HG03521 (cell line): ENCODE measurements at regions not wholly inside any gene's neighbourhood (a gene's known extent, or its start where the extent isn't known, plus 50 kb on each side); places are given as distances from the start of the nearest gene placed in this dataset.
A peak's percentile ranks its signal among the peaks of the same experiment; 100 is the strongest.

Experiments used
- ATAC-seq: cut with Tn5 transposase; IDR thresholded peaks from one replicate; pipeline ENCODE4 v1.9.1; 2021; ENCODE audit warnings: mild to moderate bottlenecking, moderate library complexity; ENCODE audit not compliant: unreplicated experiment

DNA sequence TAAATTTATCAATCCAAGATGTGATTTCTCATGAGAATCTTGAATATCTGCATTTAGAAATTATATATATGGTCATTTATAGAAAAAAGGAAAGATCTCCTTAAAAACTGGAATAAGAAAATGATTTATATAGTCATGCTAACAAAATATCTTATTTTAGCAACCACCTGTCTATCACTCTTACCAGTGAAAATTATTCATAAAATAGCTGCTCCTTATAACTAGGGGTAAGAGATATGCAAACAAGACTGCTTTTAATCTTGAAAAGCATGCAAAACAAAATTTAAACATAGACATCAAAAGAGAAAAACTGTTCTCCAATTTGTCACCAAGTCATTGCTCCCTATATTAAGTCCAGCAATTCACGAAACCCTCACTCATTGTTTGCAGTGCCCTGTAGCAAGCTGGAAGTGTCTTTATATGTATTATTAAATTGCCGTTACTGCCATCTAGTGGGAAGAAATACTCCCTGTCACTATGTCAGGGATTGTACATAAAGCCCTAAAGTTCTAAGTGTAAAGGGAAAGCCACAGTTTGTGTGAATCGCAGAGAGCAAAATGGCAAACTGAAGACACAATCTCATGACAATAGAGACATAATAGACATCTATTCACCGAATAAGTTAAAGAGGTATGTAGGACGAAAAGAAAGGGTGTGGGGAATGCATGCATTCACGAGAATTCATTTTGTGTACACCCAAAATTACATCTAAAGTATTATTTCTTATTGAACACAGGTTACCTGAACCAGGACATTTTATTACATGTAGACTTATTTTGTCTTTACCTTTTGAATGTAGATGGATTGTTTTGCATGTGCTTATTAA, 600.5 kb downstream of the USP25 start:
- ATAC-seq, result peak; percentile 81

DNA sequence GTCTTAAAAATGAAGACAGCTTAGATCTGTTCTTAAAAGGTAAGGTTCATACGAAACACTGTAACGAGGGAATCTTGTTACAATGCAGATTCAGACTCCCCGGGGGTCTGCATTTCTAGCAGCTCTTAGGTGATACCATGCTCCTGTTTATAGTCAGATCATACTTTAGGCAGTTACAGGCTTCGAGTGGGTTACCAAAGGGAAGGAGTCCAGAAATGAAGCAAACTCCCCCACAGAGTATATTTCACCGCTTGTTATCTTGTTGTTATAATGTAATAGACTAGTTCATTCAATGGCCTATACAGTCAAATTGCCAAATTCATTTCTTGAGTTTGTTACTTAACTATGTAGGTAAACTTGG, 601.1 kb downstream of the USP25 start:
- no peak for ATAC-seq

DNA sequence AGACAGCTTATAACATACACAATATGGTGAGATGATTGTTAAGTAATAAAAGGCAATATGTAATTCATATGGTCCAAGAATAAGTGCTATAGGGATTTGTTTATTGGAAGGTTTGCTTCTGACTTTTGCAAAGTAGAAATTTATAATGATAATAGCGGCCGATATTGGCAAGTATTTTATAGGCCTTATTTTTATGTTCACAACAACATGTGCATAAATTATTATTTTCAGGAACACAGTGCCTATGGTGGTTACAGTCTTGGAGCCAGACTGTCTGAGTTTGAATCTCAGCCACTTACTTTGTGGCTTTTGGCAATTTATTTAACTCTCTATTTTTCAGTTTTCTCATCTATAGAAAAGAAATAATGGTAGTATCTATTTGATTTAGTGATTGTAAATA, 607.5 kb downstream of the USP25 start:
- ATAC-seq, result no peak

DNA sequence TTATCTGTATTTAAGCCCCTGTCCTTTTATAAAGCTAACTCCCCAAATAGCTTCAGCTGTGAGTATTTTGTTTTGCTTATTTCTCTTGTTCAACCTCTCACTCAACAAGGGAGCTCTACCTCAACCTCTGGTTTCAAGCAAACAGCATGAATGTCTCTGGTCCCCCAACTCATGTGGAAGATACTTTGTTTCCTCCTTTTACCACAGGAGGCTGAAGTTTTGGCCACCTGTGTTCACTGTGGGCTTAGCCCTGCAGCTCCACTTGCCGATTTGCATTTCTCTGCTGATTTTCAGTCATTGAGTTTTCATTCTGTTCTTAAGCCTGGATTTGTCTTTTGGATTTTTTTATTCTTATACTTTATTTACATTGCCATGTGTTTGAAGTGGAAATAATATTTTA, 613.1 kb downstream of the USP25 start:
- no peak for ATAC-seq

DNA sequence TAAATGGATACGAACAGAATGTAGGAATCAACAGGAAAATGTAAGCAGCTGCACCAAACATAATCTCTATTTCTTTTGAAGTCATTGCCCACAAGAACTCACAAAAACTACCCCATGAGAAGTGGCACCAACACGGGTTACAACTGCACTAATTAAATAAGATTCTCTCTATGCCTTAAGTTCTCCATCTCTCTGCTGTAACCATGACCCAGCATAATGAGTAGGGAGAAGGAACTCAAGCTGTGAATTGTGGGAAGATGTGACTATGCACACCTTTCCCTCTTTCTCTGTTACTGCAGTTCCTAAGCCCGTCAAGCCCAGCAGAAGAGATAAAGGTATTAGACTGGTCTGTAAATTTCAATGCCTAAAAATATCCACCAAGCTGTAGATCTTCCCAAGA, 614.0 kb downstream of the USP25 start:
- no peak for ATAC-seq

DNA sequence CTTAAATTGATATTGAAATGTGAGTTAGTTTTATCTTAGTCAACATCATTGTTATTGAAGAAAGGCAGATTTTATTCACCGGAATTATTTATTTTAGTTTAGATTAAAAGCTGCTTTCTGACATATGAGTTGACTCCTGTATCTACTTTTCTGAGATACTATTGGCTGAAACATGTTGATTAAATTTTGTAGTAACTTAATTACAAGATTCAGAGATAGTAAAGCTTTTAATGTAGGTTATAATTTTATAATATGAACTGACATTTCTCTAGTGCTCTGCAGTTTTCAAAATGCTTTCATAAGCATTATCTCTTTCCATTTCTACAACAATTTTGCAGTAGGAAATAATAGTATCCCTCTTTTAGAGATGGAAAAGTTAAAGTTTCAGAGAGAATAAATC, 616.0 kb downstream of the USP25 start:
- no peak for ATAC-seq

DNA sequence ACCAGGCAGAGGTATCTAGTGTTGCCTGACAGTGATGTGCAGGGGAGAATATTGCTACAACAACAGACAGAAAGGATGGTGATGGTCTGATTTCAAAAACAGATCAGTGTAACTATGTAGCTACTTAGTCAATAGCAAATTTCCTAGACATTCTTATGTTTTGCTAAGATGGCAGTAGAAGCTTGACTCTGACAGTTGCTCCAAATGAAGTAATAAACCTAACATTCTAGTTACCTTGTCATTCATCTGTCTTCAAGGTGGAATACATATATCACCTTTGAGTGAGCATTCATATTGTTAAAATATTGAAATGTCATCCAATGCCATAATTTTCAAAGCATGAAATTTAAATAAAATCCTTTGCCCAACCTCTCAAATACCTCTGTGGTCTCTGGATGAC, 617.4 kb downstream of the USP25 start:
- ATAC-seq, result no peak

DNA sequence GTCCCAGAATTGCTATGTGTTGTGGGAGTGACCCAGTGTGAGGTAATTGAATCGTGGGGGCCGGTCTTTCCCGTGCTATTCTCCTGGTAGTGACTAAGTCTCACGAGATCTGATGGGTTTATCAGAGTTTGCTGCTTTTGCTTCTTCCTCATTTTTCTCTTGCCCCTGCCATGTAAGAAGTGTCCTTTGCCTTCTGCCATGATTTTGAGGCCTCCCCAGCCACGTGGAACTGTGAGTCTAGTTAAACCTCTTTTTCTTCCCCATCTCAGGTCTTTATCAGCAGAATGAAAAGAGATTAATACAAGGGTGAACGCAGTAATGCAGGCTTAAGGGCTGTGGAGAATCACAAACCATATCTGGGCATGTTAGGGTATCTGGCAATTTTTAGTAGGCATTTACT, 624.0 kb downstream of the USP25 start:
- ATAC-seq, result no peak

DNA sequence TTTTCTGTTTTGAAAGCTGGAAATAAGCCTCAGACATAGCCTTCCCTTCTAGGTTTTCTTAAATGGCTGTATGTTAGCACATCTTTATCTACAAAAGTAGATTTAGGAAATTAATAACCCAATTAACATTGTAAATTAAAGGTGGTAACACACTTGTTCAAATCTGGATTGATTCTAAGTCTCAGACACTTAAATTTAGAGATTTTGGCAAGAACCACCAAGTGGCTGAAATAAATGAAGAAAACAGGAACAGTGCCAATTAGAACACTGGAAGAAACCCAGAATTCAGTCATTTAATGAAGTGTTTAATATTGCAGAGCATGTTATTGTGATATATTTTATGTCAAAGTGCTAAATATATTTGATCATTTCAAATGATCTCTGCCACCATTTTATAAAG, 628.2 kb downstream of the USP25 start:
- ATAC-seq, result no peak

DNA sequence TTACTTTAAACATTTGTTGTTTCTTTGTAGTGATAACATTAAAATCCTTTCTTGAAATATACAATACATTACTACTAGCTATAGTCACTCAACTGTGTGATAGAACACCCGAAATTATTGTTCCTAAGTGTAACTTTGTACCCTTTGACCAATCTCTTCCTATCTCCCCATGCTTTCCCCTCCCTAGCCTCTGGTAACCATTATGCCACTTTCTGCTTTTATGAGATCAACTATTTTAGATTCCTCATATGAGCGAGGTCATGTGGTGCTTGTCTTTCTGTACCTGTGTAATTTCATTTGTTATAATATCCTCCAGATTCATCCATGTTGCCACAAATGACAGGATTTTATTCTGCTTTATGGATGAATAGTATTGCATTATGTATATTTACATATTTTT, 629.0 kb downstream of the USP25 start:
- ATAC-seq, result no peak

DNA sequence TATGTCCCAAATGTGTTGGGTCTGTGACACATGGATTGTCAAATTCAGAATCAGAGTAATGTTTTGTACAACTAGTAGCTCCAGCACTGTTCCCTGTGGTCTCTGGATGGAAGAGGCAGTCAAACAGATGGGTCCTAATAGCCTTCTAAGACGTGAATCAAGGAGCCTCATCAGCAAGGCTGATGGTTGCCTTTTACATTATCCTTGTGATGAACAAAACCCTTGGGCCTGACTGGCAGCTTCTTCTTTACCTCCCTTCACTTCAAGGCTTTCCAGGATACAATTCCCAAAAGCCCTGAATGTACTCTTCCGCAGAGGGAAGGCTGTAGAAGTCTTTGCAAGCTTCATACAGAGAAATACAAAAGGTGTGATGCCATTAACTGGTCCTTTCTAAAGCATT, 633.3 kb downstream of the USP25 start:
- ATAC-seq, result no peak

DNA sequence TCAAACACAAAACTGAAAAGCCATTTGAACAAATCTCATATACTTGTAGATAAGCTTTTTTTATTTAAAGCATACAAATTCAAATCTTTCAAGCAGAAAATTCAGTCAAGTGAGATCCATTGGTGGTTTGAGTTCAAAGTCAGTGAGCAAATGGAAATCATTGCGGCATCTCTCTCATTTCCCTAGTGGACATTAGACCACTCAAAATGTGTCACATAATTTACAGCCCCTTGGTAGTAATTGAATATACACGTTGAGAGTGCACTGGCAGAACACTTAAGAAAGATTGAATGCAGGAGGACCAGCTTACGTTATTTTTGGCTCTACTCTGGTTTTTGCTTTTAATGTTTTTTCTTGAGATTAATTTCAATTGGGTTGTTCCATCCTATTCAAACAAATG, 633.7 kb downstream of the USP25 start:
- no peak for ATAC-seq

DNA sequence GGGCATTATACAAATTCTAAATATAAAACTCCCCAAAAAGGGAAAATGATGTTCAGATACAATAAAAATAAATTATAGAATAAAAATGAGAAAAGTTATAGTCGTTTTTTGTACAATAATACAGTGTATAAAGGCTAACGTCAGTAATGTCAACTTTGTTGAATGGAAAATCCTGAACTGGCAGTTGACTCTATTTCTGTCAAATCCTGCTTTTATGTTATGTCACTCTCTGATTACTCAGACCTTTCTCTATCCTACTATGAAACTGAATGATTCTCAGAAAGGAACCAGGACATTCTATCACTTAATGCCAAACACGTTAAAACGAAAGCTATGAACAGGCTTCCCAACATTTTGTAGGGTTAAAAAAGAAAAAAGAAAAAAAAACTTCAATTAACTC, 636.4 kb downstream of the USP25 start:
- ATAC-seq, result no peak

DNA sequence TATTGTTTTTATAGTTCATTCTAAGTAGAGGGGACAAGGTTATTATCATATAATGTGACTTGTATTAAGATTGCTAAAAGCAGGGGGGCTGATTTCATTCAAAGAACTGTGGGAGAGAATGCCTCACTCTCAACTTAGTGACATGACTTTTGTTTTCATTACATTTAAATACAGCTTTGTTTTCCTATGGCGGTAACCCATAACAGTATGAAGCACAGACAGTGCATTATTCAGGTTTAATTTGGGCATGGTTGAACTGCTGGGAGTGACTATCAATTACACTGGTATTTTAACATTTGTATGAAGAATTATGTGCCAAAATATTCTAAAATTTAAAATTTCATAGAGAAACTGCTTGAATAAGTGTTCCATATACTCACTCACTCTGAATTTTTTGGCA, 637.3 kb downstream of the USP25 start:
- ATAC-seq, result no peak

DNA sequence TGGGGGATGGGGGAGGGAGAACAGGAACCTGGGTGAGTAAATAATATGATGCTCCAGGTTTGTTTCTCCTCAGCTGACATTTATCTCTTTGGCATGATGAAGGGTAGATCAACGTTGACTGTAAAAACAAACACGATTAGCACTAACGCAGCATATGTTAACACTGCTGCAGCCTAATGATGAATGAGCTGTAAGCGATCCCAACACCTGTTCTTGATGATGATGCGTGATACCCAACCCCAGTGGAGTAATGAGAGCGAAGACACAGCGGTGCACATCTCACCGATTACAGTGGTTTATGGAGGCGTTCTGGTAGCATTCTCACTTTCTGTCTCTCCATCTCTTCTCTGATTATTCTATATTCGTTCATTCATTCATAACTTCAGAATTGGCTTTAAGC, 640.4 kb downstream of the USP25 start:
- ATAC-seq, result no peak

DNA sequence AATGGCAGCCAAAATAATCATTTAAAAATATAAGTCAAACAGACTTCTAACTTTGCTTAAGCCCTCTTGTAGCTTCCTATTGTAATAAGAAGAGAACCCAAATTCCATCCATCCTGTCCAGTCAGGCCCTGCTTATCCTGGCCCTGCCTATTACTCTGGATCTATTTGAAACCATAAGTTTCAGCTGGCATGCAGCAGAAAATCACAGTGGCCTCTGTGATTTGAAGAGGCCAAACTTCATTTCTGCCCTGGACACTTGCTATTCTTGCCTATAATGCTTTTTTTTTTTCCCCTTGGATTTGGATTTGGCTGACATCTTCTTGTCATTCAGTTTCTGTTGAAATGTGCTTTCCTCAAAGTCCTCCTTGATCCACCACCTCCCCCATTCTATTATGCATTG, 642.8 kb downstream of the USP25 start:
- no peak for ATAC-seq

DNA sequence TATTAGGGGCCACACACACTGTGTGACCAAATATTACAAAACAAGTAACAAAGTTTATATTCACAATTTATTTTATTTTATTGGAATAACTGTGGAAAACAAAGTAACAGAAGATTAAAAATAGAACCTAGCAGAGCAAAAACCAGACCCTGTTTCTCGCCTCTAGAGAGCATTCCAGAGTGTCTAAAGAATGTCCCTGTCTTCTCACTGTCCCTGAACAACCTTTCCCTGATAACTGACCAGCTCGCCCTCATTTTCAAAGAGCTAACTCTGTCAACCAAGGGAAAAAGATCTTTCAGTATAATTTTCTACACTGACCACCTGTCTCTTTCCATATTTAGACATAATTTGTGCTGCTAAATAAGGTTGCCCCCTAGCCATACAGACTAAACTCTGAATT, 646.9 kb downstream of the USP25 start:
- ATAC-seq, result no peak

DNA sequence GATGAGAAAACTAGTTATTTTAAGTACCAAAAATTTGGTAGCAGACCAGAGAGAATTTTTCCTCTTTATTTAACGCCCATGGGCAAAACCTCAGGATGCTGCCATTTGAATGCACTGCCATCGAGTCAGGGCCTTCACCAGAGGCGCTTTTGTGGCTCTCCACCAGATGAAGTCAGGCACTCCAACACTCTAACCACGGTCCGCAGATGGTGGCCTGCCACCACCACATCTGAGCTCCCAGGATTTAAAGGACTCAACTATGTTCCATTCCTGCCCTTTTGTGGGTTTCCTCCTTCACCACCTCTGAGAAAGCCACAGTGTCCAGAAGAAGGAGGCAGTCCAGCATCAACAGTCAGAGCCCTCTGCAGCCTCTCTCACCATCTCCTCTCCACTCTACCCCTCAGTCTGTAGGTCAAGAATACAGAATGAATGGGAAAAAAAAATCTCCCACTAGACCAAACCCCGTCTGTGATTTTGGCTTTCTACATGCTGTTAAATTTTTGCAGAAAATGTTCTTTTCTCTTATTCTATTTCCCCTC, 647.4 kb downstream of the USP25 start:
- ATAC-seq, result no peak

DNA sequence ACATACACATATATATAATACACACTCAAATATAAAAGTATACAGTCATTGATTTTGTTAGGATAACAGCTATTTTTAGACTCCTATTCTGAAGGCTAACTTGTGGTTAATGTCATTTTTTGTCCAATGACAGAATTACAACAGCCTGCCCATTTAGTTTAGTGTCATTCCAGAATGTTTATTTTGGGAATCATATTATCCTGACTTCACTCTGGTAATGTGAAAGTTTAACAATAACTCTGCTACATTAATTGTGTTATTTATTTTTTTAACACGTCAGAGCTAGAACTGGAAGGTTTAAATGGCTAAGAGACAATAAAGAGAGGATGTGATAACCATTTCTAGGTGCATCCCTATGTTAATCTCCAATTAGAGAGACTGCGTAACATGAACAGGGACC, 648.1 kb downstream of the USP25 start:
- ATAC-seq, result no peak

DNA sequence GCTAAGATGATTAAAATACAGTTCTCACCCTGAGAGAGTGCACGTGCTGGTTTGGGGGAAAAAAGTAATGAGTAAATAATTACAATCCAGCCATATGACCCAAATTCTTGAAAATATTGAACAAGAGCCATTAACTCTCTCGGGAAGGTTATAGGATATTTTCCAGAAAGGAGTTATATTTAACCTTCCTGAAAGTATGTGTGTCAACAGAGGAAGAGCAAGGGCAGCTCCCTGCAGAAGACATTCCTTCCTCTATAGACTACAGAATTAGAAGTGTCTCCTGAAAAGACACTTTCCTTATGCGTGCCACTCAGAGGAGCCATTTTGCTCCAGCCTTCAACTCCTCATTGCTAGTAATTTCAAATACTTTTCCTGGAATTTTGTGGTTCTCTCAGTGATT, 648.7 kb downstream of the USP25 start:
- ATAC-seq, result no peak

DNA sequence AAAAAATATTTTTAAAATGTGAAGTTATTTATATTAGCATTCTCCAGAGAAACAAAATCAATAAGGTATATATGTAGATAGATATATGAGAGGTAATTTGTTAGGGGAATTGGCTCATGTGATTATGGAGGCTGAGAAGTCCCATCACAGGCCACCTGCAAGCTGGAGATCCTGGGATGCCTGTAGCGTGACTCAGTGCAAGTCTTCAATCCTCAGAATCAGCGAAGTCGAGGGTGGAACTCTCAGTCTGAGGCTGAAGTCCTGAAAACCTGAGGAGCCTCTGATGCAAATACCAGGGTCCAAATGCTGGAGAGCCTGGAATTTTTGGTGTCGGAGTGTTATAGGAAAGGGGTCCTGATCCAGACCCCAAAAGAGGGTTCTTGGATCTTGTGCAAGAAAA, 658.5 kb downstream of the USP25 start:
- no peak for ATAC-seq

DNA sequence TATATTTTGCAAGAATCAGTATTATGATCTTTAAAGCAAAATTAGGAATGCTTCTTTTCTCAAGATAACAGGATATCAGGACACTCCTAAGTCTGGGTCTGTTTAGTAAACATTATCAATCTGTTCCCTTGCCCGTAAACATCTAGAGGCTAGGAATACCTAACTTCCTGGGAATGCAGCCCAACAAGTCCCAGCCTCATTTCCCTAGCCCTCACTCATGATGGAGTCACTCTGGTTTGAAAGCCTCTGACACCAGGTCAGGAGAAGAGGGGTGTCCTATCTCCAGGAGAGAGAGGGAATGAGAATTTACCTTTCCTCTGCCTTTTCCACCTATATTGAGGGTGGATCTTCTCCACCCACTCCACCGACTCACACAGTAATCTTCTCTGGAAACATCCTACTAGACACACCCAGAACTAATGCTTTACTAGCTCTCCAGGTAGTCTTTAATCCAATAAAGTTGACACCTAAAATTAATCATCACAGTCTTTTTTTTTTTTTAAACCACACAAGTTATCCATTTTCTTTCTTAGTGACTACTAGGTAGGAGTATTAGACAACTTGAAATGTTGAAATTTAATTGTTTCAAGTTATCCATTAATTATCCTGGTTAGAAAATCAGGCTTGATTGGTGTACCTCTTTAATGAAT, 659.3 kb downstream of the USP25 start:
- no peak for ATAC-seq

DNA sequence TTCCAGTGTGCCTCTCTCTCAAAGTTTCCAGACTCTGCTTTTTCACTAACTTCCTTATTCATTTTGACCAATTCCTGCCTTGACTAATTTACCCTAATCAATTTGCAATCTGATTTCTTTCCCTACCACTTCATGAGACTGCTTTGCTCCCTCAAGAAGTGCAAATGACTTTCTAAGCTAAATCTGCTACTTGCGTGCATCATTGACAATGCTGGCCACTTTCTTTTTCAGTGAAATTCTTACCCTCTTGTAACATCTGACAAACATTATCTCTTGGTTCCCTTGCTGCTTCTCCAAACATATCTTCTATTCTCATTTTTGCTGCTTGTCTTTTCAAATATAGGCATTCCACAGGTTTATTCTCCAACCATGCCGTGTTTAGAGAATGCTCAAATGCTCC, 659.9 kb downstream of the USP25 start:
- ATAC-seq, result no peak
